Activated CD8-positive, alpha-beta T cell treated with anti-CD3 and anti-CD28 coated beads for 36 hours (primary cell): ENCODE measurements at regions not wholly inside any gene's neighbourhood (a gene's known extent, or its start where the extent isn't known, plus 50 kb on each side); places are given as distances from the start of the nearest gene placed in this dataset.
"Not testable (repeated sequence)": the region's sequence is repeated elsewhere in the genome, so short reads cannot be mapped to it uniquely, and the experiment has no call there.

Source experiments
- ATAC-seq: fragments of 200-7000 bp; cut with Tn5 transposase; one replicate; pipeline ENCODE4 v1.10.0; 2021; ENCODE audit warnings: mild to moderate bottlenecking, moderate library complexity
- CTCF ChIA-PET: fragments of 350-600 bp; sonication (Branson Sonifier 250); formaldehyde crosslinking; loops from one replicate; lab custom pipeline; 2021; ENCODE audit warnings: antibody characterized with exemption; lab: Charles Lee
- POLR2A ChIA-PET: fragments of 350-600 bp; sonication (Branson Sonifier 250); formaldehyde crosslinking; loops from one replicate; lab custom pipeline; 2021; ENCODE audit warnings: antibody characterized with exemption; lab: Charles Lee
- DNase-seq: peaks from one replicate; pipeline ENCODE4 v3.0.0-alpha.2; 2020
- H3K27ac Mint-ChIP-seq: one replicate; pipeline ENCODE4 v1.8.0; 2021; ENCODE audit warnings: mild to moderate bottlenecking, mixed read lengths
- H3K27me3 Mint-ChIP-seq: one replicate; pipeline ENCODE4 v1.8.0; 2021; ENCODE audit warnings: mixed read lengths
- H3K36me3 Mint-ChIP-seq: one replicate; pipeline ENCODE4 v1.8.0; 2021; ENCODE audit warnings: low read depth, mixed read lengths
- H3K4me1 Mint-ChIP-seq: one replicate; pipeline ENCODE4 v1.8.0; 2021; ENCODE audit warnings: low read depth, mixed read lengths
- H3K4me3 Mint-ChIP-seq: one replicate; pipeline ENCODE4 v1.8.0; 2021; ENCODE audit warnings: mild to moderate bottlenecking, moderate library complexity, mixed read lengths
- H3K9me3 Mint-ChIP-seq: one replicate; pipeline ENCODE4 v1.8.0; 2021; ENCODE audit warnings: mixed read lengths
- intact Hi-C: fragments of 100-400 bp; cut with micrococcal nuclease; formaldehyde crosslinking; loops from one replicate; pipeline ENCODE4 v1.10.0; 2022
- TF ChIP-seq, protein P1 (sequence below): fragments of 200-600 bp; IDR thresholded peaks from one replicate; pipeline ENCODE4 v1.8.0; 2022; ENCODE audit warnings: antibody characterized with exemption, mild to moderate bottlenecking

- Mint-ChIP-seq H3K4me3 (no peak overlapping the region), H3K9me3 (no peaks in the 10 kb centered on the region), H3K27ac (no peak overlapping the region), H3K36me3 (no peaks in the 10 kb centered on the region), H3K27me3 (no peaks in the 10 kb centered on the region), H3K4me1 (no peaks in the 10 kb centered on the region)
- ChIA-PET POLR2A (no interaction called here), CTCF (no interaction called here)
- TF ChIP-seq, protein P1, sequence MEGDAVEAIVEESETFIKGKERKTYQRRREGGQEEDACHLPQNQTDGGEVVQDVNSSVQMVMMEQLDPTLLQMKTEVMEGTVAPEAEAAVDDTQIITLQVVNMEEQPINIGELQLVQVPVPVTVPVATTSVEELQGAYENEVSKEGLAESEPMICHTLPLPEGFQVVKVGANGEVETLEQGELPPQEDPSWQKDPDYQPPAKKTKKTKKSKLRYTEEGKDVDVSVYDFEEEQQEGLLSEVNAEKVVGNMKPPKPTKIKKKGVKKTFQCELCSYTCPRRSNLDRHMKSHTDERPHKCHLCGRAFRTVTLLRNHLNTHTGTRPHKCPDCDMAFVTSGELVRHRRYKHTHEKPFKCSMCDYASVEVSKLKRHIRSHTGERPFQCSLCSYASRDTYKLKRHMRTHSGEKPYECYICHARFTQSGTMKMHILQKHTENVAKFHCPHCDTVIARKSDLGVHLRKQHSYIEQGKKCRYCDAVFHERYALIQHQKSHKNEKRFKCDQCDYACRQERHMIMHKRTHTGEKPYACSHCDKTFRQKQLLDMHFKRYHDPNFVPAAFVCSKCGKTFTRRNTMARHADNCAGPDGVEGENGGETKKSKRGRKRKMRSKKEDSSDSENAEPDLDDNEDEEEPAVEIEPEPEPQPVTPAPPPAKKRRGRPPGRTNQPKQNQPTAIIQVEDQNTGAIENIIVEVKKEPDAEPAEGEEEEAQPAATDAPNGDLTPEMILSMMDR, result no peak
- intact Hi-C loops, result no loop called here
- DNase-seq, result no peak
- no peak for ATAC-seq
Observed at GRCh38 chr6:86016567-86016966, 373.9 kb upstream of the SYNCRIP start.

- POLR2A ChIA-PET, result no interaction called here
- intact Hi-C loops, result no loop called here
- DNase-seq (no peak), ATAC-seq (no peak)
- no peaks in the 10 kb centered on the region for H3K4me1 Mint-ChIP-seq
- no peaks in the 10 kb centered on the region for H3K27me3 Mint-ChIP-seq
- H3K36me3 Mint-ChIP-seq, result no peaks in the 10 kb centered on the region
- TF ChIP-seq, protein P1, result no peak
- no peak overlapping the region for H3K4me3 Mint-ChIP-seq
- CTCF ChIA-PET, result no interaction called here
- no peaks in the 10 kb centered on the region for H3K9me3 Mint-ChIP-seq
- H3K27ac Mint-ChIP-seq, result no peak overlapping the region
Observed at GRCh38 chr6:86016077-86016476, 373.4 kb upstream of the SYNCRIP start.

DNA sequence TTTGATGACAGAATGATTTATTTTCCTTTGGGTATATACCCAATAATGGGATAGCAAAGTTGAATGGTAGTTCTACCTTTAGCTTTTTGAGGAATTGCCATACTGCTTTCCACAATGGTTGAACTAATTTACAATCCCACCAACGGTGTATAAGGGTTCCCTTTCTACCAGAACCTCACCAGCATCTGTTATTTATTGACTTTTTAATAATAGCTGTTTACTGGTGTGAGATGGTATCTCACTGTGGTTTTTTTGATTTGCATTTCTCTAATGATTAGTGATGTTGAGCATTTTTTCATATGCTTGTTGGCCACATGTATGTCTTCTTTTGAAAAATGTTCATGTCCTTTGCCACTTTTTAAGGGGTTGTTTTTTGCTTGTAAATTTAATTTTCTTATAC lies 370.3 kb upstream of the SYNCRIP start:
- H3K9me3 Mint-ChIP-seq, CTCF ChIA-PET, H3K36me3 Mint-ChIP-seq, H3K4me3 Mint-ChIP-seq, DNase-seq, H3K4me1 Mint-ChIP-seq, ATAC-seq, H3K27ac Mint-ChIP-seq, intact Hi-C loops, H3K27me3 Mint-ChIP-seq, POLR2A ChIA-PET: not testable (repeated sequence)

DNA sequence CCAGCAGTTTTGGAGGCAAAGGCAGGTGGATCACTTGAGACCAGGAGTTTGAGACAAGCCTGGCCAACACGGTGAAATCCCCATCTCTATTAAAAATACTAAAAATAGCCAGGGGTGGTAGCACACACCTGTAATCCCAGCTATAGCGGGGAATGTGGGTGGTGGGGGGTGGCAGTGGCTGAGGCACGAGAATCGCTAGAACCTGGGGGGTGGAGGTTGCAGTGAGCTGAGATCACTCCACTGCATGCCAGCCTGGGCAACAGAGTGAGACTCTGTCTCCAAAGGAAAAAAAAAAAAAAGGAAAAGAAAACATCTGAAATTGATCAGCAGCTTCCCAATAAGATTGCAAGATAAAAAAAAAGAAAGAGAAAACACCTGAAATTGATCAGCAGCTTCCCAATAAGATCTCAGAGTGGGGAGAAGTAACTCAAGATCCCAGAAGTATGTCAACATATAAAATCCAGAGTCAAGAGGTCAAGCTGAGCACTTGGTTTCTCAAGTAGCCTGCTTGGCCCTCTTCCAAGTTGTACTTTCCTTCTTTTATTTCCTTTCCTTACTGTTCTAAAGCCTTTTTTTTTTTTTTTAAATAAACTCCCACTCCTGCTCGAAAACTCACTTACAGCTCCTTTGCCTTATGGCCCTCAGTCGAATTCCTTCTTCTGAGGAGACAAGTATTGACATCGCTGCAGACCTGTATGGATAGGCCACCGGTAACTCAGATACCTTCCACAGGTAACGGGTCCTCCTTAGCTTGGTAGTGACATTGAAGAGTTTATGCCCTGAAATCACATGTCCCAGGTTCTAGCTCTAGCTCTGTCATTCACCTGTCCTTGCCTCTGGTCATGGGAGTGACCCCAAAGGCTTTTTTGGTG lies 368.5 kb upstream of the SYNCRIP start:
- DNase-seq (no peak), ATAC-seq (no peak)
- ChIA-PET CTCF (no interaction called here), POLR2A (no interaction called here)
- H3K27ac Mint-ChIP-seq, result no peak overlapping the region
- TF ChIP-seq, protein P1, result no peak
- H3K36me3 Mint-ChIP-seq, result no peaks in the 10 kb centered on the region
- H3K4me1 Mint-ChIP-seq, result no peaks in the 10 kb centered on the region
- intact Hi-C loops, result no loop called here
- no peak overlapping the region for H3K4me3 Mint-ChIP-seq
- no peaks in the 10 kb centered on the region for H3K27me3 Mint-ChIP-seq
- no peaks in the 10 kb centered on the region for H3K9me3 Mint-ChIP-seq

DNA sequence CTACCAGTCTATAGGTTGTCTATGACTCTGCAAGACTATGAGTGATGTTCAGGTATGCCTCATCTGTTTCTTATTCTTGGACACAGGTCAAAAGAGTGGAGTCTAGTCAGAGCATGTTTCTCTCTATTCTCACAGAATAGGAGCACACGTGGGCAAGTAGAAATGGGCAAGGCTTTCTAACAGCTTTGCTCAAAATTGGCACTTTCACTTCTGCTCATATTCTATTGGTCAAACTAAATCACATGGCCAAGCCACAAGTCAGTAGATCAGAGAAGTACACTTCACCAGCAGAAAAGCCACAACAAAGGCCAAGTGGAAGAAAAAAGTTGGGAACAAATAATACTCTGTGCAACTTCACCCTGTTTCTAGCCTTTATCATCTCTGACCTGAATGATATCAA lies 354.5 kb upstream of the SYNCRIP start:
- no peak overlapping the region for H3K4me3 Mint-ChIP-seq

More for the DNA sequence above, 354.5 kb upstream of the SYNCRIP start:
- no peaks in the 10 kb centered on the region for H3K27me3 Mint-ChIP-seq
- H3K27ac Mint-ChIP-seq, result no peak overlapping the region
- POLR2A ChIA-PET, result no interaction called here
- DNase-seq, result no peak
- H3K9me3 Mint-ChIP-seq, result peaks cover 2% of the 10 kb centered on the region
- TF ChIP-seq, protein P1, result no peak
- H3K4me1 Mint-ChIP-seq, result no peaks in the 10 kb centered on the region
- intact Hi-C loops, result no loop called here
- no peaks in the 10 kb centered on the region for H3K36me3 Mint-ChIP-seq
- CTCF ChIA-PET, result interaction anchor here (0.5 kb wide), 1 partner anchor 1524 kb away, joined by 3 read pairs; no protein-coding TSS in a partner anchor
- ATAC-seq, result no peak
